ENCODE measurements at regions not wholly inside any gene's neighbourhood (a gene's known extent, or its start where the extent isn't known, plus 50 kb on each side); places are given as distances from the start of the nearest gene placed in this dataset.
A peak's percentile ranks its signal among the peaks of the same experiment; 100 is the strongest.
"Not testable (repeated sequence)": the region's sequence is repeated elsewhere in the genome, so short reads cannot be mapped to it uniquely, and the experiment has no call there.

DNA sequence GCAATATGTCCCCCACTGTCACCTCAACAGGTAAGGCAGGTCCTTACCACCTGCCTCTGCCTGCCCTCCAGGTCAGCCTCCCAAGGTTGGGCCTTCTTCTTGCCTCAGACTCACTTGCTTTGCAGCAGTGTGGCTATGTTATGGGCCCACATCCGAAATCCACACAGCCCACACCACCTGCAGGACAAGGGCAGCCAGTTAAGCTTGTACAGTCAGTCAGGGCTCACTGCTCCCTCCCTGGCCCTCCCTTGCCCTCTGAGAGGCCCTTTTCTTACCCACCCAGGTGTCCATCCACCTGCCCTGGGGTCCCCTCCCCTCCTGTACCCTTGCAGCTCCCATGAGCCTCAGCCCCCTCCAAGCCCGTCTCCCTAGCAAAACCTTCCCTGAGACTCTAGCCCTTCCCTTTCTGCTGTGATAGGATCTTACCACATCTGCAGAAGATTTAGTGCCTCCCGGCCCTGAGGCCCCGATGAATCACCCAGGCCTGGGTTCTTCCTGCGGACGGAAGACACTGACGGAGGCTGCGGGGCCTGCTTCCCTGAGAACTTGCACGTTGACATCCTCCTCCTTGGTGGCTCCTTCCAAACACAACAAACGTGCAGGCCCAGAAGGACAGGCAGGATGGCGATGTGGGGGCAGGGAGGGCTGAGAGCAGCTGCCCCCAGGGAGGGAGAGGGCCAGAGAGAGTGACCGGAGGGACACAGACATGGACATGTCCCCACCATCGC lies 5466.2 kb upstream of the TPTE start:
- H3K4me3 ChIP-seq; H3K36me3 ChIP-seq; DNase-seq (ENCODE audit: low read depth in 1 of 2, low spot score in 1 of 2); H3K4me1 ChIP-seq (ENCODE audit: low read depth); H3K27ac ChIP-seq; H3K9me3 ChIP-seq (ENCODE audit: low read depth); H3K27me3 ChIP-seq: not testable (repeated sequence)

DNA sequence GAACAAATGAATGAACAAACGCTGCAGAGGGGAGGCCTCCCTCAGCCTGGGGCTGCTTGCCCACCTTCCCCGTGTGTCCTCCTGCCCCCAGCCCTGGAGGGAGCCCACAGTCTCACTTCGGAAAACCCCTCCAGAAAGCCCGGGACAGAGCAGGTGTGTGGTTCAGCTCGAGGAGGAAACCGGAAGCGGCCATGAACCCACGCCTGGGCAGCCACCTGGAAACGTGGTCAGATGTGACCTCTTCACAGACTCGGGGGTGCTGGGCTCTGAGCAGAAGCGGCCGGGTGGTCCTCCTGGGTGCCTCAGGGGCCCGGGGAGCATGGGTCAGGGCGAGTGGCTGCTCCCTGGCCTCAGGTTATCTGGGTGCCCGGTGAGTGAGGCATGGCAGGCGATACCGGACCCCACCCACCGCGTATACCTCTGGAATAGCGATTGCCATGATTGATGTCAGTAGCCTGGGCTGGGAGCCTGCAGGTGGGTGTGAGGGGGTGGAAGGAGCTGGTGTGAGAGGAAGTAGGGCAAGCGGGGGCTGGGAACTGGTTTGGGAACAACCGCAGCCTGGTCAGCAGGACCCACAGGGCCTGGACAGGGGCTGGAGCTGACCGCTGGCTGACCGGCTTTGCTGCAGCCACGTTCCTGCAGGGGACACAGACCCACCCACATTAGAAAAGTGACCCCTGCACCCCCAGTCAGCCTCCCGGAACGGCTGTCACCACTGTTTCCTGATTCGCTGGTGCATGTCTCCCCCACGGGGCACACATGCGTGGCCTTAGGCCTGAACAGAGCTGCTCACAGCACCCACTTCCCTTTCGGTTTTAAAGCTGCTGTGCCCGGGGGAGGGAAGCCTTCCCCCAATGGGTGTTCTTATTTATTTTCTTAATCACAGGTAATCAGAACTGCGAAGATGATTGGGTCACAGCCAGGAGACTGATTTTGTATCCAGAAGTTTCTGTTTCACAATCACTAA lies 5465.1 kb upstream of the TPTE start:
- DNase-seq (ENCODE audit: low read depth in 1 of 2, low spot score in 1 of 2); H3K9me3 ChIP-seq (ENCODE audit: low read depth); H3K27ac ChIP-seq; H3K4me3 ChIP-seq; H3K4me1 ChIP-seq (ENCODE audit: low read depth); H3K36me3 ChIP-seq; H3K27me3 ChIP-seq: not testable (repeated sequence)

DNA sequence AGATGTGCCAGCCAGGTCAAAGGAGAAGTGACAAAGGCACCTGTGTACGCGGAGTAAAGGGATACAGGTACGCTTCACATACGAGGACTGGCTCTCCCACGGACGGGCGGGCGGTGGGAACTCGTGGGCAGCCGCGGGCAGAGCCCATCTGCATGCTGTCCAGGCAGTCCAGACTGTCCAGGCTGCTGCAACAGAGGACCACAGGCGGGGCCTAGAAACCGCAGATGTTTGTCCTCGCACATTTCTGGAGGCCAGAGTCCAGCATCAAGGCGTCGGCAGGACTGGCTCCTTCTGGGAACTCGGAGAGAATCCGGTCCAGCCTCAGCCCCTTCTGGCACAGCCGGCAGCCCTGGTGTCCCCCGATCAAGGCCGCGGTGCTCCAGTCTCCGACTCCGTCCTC lies 5464.3 kb upstream of the TPTE start:
- not testable (repeated sequence) for H3K4me1 ChIP-seq (ENCODE audit: low read depth); H3K27ac ChIP-seq; H3K9me3 ChIP-seq (ENCODE audit: low read depth); H3K27me3 ChIP-seq; DNase-seq (ENCODE audit: low read depth in 1 of 2, low spot score in 1 of 2); H3K36me3 ChIP-seq; H3K4me3 ChIP-seq

DNA sequence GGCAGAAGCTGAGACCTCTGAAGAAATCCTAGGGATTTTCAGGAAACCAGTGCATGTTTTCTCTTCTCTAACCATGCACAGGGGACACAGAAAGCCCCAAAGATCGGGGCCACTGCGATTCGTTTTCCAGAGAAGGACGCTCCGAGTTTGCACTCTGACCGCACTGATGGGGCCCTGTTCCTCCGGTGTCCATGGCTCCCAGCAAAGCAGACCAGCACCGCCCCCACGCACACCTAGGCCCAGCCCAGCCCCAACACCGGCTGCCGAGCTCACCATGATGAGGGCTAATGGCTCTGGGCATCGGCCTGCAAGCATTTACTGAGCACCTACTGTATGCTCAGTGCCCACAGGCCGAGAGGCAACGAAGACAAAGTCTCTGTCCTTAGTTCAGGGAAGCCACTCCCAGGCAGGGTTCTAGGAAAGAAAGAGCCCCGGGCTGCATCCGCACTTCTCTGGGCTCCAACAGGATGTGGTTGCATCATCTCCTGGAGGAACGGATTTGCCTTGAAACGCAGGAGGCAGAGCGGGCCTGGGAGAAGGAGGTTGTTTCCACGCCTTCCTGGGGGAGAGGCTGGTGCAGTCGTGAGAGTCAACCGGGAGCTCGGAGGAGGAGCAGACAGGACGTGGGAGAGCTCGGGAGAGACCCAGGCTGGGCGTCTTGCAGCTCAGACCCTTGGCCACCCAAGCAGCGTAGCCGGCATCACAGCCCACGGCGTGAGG lies 5460.9 kb upstream of the TPTE start:
- not testable (repeated sequence) for H3K27me3 ChIP-seq; H3K9me3 ChIP-seq (ENCODE audit: low read depth); H3K4me1 ChIP-seq (ENCODE audit: low read depth); H3K4me3 ChIP-seq; H3K27ac ChIP-seq; H3K36me3 ChIP-seq; DNase-seq (ENCODE audit: low read depth in 1 of 2, low spot score in 1 of 2)

DNA sequence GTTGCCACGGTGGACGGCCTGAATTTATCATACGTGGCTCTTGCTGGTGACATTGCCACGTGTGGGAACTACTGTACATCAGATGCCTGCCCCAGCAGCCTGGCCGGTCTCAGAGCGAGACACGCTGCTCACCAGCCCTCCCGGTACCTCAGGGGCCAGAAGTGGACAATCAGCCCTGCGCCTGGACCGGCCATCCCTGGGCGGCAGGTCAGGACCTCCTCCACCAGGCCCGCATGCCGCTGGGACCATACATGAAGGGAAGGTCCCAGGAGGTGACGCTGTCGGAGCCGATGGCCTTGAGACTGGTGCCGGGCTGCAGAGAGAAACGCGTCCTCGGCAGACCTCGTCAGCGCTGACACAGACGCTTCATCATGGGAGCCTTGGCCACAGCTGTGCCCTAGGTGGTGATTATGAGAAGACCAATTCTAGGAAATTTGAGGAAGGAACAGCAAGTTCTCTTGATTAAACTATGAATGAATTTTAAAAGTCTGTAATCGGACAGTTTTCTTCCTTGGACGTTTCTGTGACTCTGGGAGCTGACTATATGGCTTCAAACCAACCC lies 5456.7 kb upstream of the TPTE start:
- H3K4me1 ChIP-seq (ENCODE audit: low read depth); H3K36me3 ChIP-seq; H3K4me3 ChIP-seq; DNase-seq (ENCODE audit: low read depth in 1 of 2, low spot score in 1 of 2); H3K27ac ChIP-seq; H3K9me3 ChIP-seq (ENCODE audit: low read depth); H3K27me3 ChIP-seq: not testable (repeated sequence)

DNA sequence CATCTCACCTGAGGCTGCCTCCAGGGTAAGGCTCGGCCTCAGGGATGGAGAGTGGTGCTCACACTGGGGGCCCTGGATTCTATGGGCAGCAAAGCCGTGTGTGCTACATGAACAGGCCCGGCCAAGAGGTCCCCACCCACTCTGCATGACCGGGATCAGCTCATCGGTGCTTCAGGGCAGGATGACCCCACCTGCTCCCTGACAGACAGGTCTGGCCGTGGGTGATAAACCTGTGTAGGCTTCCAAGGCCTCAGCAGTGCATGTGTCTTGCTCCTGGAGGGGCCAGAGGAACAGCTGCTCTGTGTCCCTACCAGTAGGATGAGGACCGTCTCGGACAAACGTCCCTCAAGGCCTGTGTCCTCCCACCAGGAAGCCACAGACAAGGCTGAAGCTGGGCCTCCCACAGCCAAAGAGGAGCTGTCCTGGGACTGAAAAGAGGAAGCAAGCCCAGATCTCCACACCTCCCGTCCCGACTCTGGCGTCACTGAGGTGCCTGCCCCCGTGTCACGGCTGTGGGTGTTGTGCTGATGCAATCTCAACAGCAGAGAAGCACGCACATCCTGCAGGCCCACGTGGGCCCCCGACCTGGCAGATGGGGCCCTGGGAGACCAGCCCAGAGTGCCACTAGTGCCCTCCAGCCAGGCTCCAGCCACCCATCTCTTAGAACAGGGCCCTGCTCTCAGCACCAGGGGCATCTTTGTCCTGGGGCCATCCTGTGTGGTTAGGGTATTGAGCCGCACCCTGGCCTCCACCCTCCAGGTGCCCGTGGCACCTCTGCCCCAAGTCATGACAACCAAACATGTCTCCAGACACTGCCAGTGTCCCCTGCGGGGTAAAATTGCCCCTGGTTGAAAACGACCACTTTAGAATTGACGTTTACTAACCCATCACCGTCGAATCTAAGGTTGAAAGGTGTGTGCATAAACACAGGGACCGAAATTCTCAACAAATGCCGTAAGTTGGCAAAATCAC lies 5455.9 kb upstream of the TPTE start:
- not testable (repeated sequence) for H3K4me1 ChIP-seq (ENCODE audit: low read depth); H3K4me3 ChIP-seq; H3K27me3 ChIP-seq; H3K36me3 ChIP-seq; H3K9me3 ChIP-seq (ENCODE audit: low read depth); H3K27ac ChIP-seq
- DNase-seq (ENCODE audit: low read depth in 1 of 2, low spot score in 1 of 2), result peak in 1 of 2 donors; percentile 47

DNA sequence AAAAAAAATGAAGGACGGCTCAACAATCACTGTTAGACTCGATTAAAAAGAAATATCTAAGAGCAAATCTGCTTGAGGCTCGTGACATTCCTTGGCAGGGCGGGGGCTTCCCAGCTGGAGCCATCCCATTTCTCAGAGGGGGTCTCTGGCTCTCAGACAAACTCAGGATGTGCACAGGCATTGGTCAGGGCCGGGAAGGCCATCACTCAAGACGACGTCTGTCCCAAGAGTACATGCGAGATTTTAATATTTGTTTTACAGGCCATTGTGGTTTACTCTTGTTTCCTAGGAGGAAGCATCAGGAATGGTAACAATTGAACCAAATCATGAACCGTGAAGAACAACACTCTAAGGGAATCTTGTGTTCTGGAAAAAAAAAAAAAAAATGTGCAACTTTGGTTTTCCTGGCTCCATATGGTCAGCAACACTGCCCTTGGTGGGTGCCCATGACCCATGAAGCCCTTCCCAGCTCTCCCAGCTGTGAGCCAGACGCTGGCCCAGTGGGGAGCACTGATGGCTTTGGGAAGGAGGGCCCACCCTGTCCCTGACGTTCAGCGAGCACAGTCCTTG lies 5454.6 kb upstream of the TPTE start:
- not testable (repeated sequence) for H3K4me1 ChIP-seq (ENCODE audit: low read depth); H3K27ac ChIP-seq; DNase-seq (ENCODE audit: low read depth in 1 of 2, low spot score in 1 of 2); H3K4me3 ChIP-seq; H3K36me3 ChIP-seq; H3K9me3 ChIP-seq (ENCODE audit: low read depth); H3K27me3 ChIP-seq

DNA sequence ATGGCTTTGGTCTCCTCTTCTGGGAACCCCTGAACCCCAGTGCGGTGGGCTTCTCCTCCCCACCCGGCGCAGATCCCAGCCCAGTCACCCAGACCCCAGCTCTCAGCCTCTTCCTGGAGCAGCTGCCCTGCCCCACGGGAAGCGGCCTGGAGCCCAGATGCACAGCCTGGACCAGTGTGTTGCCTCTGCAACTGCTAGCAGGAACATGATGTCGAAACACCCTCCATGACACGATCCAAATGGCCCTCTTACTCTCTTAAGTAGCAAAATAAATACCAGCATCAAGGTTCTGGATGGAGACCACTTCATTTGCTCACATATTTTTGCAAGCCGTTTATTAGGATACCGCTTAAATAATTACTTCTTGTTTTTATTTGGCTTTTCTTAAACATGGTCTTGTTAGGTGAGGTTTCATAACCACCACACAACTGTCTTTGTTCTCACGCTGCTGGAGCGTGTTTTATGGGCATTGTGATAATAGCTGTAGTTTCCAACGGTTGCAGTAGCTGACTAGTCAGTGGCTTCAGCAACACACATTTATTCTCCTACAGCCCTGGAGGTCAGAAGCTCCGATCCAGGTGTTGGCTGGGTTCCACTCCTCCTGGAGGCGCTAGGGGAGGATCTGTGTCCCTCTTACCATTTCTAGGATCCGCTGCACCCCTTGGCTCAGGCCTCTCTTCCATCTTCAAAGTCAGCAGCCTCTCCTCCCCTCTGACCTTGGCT lies 5453.9 kb upstream of the TPTE start:
- H3K4me1 ChIP-seq (ENCODE audit: low read depth); DNase-seq (ENCODE audit: low read depth in 1 of 2, low spot score in 1 of 2); H3K36me3 ChIP-seq; H3K27me3 ChIP-seq; H3K27ac ChIP-seq; H3K4me3 ChIP-seq; H3K9me3 ChIP-seq (ENCODE audit: low read depth): not testable (repeated sequence)

DNA sequence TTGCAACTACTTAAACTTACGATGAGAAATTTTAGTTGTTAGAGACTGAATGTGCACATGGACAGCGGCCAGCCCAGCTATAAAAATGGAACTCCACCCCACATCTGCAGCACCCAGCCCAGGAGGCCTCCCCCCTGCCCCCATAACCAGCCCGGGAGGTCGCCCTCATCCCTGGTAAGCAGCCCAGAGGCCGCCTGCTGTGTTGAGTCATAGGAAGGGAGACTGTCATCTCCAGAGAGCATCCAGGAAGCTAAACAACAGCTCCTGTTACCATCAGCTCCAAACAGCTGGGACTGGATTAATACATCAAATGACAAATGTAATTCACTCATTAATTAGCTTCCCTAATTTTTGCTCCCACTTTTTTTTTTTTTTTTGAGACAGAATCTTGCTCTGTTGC lies 5452.7 kb upstream of the TPTE start:
- not testable (repeated sequence) for H3K27me3 ChIP-seq; H3K9me3 ChIP-seq (ENCODE audit: low read depth); H3K4me1 ChIP-seq (ENCODE audit: low read depth); H3K27ac ChIP-seq; DNase-seq (ENCODE audit: low read depth in 1 of 2, low spot score in 1 of 2); H3K36me3 ChIP-seq; H3K4me3 ChIP-seq

DNA sequence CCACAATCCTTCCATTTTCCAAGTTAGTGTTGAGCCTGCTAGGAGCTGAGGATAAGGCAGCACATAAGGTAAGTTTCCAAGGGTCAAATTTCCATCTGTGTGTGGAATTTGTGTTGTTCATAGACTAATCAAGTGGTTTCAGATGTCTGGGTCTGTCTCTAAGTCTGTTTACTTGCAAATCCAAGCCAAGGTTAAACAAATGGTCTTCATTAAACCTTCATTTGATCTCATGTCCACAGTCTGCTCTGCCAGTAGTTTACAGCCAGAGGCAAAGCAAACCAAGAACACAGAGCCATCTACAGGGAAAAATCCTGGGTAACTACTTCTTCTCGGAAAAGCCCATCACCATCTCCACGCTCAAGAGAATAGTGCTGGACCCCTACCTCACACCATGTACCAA lies 5450.2 kb upstream of the TPTE start:
- H3K4me1 ChIP-seq (ENCODE audit: low read depth); H3K27ac ChIP-seq: not testable (repeated sequence)

DNA sequence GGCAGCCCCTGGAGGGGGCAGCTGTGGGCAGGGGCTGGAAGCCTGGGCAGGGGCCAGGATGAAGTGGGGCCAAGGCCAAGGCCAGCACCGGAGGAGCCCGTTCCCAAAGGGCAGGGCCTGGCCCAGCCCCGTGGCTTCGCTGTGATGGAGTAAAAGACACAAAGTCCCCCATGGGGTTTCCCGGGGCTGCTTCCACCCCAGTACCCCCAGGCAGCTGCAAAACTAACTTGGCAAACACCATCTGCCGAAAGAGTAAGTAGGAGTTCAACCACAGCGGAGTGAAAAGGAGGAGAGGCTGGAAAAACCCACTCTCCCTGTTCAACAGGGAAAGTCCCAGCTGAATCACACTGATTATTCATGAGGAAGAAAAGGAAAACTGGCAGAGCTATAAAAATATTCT lies 5444.5 kb upstream of the TPTE start:
- H3K36me3 ChIP-seq; H3K27me3 ChIP-seq; H3K27ac ChIP-seq; H3K4me1 ChIP-seq (ENCODE audit: low read depth); H3K9me3 ChIP-seq (ENCODE audit: low read depth); H3K4me3 ChIP-seq; DNase-seq (ENCODE audit: low read depth in 1 of 2, low spot score in 1 of 2): not testable (repeated sequence)

More for the DNA sequence above, 5450.2 kb upstream of the TPTE start:
- H3K4me3 ChIP-seq; H3K27me3 ChIP-seq; H3K36me3 ChIP-seq; H3K9me3 ChIP-seq (ENCODE audit: low read depth); DNase-seq (ENCODE audit: low read depth in 1 of 2, low spot score in 1 of 2): not testable (repeated sequence)

DNA sequence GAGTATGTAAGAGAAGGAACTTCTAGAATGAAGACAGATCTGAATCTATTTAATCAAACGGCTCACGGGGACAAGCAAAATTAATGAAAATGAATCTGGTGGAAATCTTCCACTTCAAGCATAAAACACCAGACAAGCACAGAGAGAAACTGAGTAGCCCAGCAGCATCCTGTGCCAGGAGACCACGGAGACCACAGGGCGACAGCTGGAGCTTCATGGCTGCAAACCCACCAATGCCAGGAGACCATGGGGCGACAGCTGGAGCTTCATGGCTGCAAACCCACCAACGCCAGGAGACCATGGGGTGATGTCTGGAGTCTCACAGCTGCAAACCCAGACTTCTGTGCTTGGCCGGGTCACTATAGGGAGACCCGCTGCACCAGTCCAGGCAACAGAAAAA lies 5442.0 kb upstream of the TPTE start:
- not testable (repeated sequence) for H3K36me3 ChIP-seq; H3K4me3 ChIP-seq; DNase-seq (ENCODE audit: low read depth in 1 of 2, low spot score in 1 of 2); H3K4me1 ChIP-seq (ENCODE audit: low read depth); H3K27ac ChIP-seq; H3K27me3 ChIP-seq; H3K9me3 ChIP-seq (ENCODE audit: low read depth)
